Esophagus mucosa (tissue), 1 donor: ENCODE measurements at regions not wholly inside any gene's neighbourhood (a gene's known extent, or its start where the extent isn't known, plus 50 kb on each side); places are given as distances from the start of the nearest gene placed in this dataset.
"Not testable (repeated sequence)": the region's sequence is repeated elsewhere in the genome, so short reads cannot be mapped to it uniquely, and the experiment has no call there.

Experiments
- ATAC-seq: fragments of 200-7000 bp; cut with Tn5 transposase; one replicate; pipeline ENCODE4 v1.9.1; 2020
- donor health status: DM: yes; HTN: yes; CAD: no.

DNA sequence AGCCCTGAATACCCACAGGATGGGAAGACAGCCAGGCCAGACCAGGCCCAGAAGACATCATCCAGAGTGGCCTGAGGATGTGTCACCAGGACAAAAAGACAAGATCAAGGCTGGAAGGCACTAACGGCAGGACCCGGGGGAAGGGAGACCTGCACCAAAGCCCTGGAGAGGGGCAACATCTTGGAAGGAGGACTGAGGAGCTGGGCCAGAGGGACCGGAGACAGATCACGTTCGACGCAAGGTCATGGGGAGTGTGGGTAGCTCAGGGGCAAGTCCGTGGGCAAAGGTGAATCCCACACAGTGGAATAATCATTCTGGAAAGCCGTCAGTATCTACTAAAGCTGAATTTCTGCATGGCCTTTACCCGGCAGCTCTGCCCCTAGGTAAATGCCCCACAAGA is 478.6 kb downstream of the MATN1 start:
- no peak for ATAC-seq

- ATAC-seq: no peak
Measured at GRCh38 chr1:30242722-30243457, 480.5 kb downstream of the MATN1 start.

DNA sequence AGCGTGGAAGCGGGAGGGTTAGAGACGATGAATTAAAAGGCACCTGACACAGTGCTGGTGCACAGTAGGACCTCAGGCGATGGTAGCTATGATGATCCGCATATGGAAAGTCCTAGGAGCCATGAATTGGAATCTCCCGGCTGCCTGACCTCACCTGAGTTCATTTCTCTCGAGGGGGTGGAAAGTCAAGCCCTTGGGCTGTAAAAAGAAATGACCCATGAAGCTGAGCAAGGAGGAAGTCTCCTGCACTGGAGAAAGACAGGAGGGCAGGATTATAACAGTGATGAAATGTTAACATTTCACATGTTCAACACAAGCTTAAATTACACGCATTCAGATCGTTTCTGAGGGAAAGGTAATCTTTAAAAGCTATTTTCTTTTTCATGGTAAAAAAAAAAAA is 481.2 kb downstream of the MATN1 start:
- no peak for ATAC-seq

GRCh38 chr1:30241681-30242080 is 481.7 kb downstream of the MATN1 start:
- no peak for ATAC-seq

GRCh38 chr1:30234091-30234490 is 489.3 kb downstream of the MATN1 start:
- no peak for ATAC-seq

- no peak for ATAC-seq
Measured at GRCh38 chr1:30232288-30232899, 491.0 kb downstream of the MATN1 start.

- ATAC-seq: no peak
Measured at GRCh38 chr1:30229960-30230359, 493.4 kb downstream of the MATN1 start.

GRCh38 chr1:30229557-30229956 is 493.8 kb downstream of the MATN1 start:
- no peak for ATAC-seq

- ATAC-seq: no peak
Measured at GRCh38 chr1:30226648-30227047, 496.7 kb downstream of the MATN1 start.

GRCh38 chr1:30225357-30225756 is 498.0 kb downstream of the MATN1 start:
- ATAC-seq: no peak

GRCh38 chr1:30219675-30220074 is 503.7 kb downstream of the MATN1 start:
- no peak for ATAC-seq

GRCh38 chr1:30218438-30218837 is 504.9 kb downstream of the MATN1 start:
- ATAC-seq: no peak

DNA sequence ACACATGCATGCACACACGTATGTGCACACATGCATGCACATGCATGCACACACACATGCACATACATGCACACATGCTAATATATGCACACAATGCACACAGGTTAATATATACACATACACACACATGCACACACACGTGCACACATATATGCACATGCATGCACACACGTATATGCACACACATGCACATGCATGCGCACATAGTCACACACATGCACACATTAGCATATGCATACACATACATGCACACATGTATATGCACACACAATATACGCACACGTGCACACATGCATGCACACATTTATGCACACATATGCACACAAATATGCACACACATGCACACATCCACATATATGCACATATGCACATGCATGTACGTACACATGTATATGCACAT is 506.8 kb downstream of the MATN1 start:
- no peak for ATAC-seq

- no peak for ATAC-seq
Measured at GRCh38 chr1:30213936-30214335, 509.4 kb downstream of the MATN1 start.

GRCh38 chr1:30207962-30208361 is 515.4 kb downstream of the MATN1 start:
- not testable (repeated sequence) for ATAC-seq

- not testable (repeated sequence) for ATAC-seq
Measured at GRCh38 chr1:30206631-30207030, 516.8 kb downstream of the MATN1 start.

- ATAC-seq: not testable (repeated sequence)
Measured at GRCh38 chr1:30204916-30205315, 518.5 kb downstream of the MATN1 start.

- no peak for ATAC-seq
Measured at GRCh38 chr1:30201015-30201414, 522.4 kb downstream of the MATN1 start.

GRCh38 chr1:30200161-30200560 is 523.2 kb downstream of the MATN1 start:
- ATAC-seq: no peak

- no peak for ATAC-seq
Measured at GRCh38 chr1:30199563-30199962, 523.8 kb downstream of the MATN1 start.

- no peak for ATAC-seq
Measured at GRCh38 chr1:30198795-30199403, 524.5 kb downstream of the MATN1 start.

DNA sequence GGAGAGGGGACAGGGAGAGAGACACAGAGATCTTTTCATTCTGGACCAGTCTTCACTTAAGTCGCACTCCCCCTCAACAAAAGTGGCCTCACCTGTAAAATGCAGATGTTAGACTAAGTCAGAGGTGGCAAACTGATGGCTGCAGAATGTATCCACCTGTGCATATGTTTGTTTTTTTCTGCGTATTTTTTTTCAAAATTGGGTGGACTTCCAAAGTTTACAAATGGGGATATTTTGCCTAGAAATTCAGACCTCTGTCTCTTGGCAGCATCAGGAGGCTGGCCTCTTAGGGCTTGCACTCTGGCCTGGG is 525.0 kb downstream of the MATN1 start:
- no peak for ATAC-seq

DNA sequence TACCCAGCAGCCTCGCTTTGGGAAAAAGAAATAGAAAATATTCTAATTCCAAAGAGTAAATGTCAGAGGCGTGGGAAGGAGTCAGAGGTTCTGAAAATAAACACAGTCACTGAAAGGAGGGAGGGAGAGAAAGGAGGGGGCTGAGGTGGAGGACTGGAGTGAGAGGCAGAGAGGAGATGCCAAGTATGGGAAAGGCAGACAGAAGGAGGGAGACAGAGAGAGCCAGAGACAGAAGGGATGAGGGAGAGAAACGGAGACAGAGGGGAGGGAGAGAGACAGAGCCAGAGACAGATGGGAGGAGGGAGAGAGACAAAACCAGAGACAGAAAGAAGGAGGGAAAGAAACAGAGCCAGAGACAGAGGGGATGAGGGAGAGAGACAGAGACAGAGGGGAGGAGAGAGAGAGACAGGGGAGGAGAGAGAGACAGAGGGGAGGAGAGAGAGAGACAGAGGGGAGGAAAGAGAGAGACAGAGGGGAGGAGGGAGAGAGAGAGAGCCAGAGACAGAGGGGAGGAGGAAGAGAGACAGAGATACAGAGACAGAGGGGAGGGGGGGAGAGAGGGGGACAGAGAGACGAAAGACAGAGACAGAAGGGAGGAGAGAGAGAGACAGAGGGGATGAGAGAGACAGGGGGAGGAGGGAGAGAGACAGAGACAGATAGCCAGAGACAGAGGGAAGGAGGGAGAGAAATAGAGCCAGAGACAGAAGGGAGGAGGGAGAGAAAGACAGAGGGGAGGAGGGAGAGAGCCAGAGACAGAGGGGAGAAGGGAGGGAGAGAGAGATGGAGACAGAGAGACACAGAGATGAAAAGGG is 525.5 kb downstream of the MATN1 start:
- no peak for ATAC-seq
